ENCODE measurements at regions not wholly inside any gene's neighbourhood (a gene's known extent, or its start where the extent isn't known, plus 50 kb on each side); places are given as distances from the start of the nearest gene placed in this dataset.

GRCh38 chr13:97660594-97661260 lies 226.8 kb downstream of the RAP2A start:
- no peak for TF ChIP-seq CTCF (IDR thresholded peaks at IDR 0.05)
- no peak for TF ChIP-seq POLR2A (IDR thresholded peaks at IDR 0.05)
